ENCODE measurements at regions not wholly inside any gene's neighbourhood (a gene's known extent, or its start where the extent isn't known, plus 50 kb on each side); places are given as distances from the start of the nearest gene placed in this dataset.

DNA sequence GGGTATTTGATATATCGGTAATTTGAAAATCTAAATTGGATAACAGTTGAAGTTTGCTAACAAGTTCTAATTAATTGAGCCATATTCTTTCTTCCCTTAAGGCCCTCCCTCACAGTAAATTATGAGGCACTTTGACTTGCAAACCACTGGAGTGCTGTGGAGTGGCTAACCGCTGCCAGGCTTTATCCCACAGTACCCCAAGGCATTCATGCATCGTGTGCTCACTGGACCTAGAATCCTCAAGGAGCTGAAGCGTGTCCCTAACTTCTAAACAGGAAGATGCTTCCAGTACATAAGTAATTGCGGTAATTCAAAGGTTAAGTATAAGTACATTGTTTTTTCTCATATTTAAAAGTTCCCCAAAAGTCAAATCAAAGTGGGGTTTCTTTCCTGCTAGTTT, 499.9 kb downstream of the TFAP2A start:
- TF ChIP-seq, protein P1, sequence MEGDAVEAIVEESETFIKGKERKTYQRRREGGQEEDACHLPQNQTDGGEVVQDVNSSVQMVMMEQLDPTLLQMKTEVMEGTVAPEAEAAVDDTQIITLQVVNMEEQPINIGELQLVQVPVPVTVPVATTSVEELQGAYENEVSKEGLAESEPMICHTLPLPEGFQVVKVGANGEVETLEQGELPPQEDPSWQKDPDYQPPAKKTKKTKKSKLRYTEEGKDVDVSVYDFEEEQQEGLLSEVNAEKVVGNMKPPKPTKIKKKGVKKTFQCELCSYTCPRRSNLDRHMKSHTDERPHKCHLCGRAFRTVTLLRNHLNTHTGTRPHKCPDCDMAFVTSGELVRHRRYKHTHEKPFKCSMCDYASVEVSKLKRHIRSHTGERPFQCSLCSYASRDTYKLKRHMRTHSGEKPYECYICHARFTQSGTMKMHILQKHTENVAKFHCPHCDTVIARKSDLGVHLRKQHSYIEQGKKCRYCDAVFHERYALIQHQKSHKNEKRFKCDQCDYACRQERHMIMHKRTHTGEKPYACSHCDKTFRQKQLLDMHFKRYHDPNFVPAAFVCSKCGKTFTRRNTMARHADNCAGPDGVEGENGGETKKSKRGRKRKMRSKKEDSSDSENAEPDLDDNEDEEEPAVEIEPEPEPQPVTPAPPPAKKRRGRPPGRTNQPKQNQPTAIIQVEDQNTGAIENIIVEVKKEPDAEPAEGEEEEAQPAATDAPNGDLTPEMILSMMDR (conservative IDR thresholded peaks at IDR 0.05; ENCODE audit: low read depth, low read length): no peak
- TF ChIP-seq SMC3 (IDR thresholded peaks at IDR 0.05; ENCODE audit: low read depth, low read length): no peak
- TF ChIP-seq BHLHE40 (IDR thresholded peaks at IDR 0.05; ENCODE audit: low read depth, low read length): no peak
- TF ChIP-seq RAD21 (IDR thresholded peaks at IDR 0.05; ENCODE audit: low read length): no peak
- TF ChIP-seq, protein P2, sequence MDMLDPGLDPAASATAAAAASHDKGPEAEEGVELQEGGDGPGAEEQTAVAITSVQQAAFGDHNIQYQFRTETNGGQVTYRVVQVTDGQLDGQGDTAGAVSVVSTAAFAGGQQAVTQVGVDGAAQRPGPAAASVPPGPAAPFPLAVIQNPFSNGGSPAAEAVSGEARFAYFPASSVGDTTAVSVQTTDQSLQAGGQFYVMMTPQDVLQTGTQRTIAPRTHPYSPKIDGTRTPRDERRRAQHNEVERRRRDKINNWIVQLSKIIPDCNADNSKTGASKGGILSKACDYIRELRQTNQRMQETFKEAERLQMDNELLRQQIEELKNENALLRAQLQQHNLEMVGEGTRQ (IDR thresholded peaks at IDR 0.05; ENCODE audit: low read depth, low read length): no peak
- TF ChIP-seq RFX5 (IDR thresholded peaks at IDR 0.05; ENCODE audit: low read depth, low read length): no peak
- no peak for TF ChIP-seq POLR2A (IDR thresholded peaks at IDR 0.05; ENCODE audit: low read depth, low read length)
